ENCODE measurements at regions not wholly inside any gene's neighbourhood (a gene's known extent, or its start where the extent isn't known, plus 50 kb on each side); places are given as distances from the start of the nearest gene placed in this dataset.
"Not testable (repeated sequence)": the region's sequence is repeated elsewhere in the genome, so short reads cannot be mapped to it uniquely, and the experiment has no call there.

- DNase-seq, result no peak
These were observed 372.7 kb downstream of the EDEM1 start for GRCh38 chr3:5560199-5560598.

GRCh38 chr3:5563537-5564277 is 376.2 kb downstream of the EDEM1 start:
- no peak for DNase-seq

GRCh38 chr3:5564278-5564666 is 376.8 kb downstream of the EDEM1 start:
- no peak for DNase-seq

DNA sequence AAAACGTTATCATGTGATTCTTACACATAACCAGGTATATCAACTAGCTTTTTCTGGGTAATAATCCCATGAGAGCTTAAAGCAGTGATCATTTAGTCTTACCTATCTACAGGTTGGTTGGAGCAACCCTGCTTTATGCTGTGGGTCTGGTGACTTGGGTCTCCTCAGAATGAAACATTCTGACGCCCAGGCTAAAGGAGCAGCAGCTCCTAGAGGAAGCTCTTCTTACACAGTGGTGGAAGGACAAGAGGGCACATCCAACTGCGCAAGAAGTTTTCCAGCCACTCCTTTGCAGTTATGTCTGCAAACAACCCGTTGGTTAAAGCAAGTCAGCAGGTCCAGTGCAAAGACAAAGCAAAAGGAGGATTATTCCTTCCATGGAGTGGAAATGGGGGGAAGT is 377.5 kb downstream of the EDEM1 start:
- peak in 1 of 3 donors; percentile 20 for DNase-seq

- DNase-seq, result no peak
These were observed 379.6 kb downstream of the EDEM1 start for GRCh38 chr3:5567113-5567512.

DNA sequence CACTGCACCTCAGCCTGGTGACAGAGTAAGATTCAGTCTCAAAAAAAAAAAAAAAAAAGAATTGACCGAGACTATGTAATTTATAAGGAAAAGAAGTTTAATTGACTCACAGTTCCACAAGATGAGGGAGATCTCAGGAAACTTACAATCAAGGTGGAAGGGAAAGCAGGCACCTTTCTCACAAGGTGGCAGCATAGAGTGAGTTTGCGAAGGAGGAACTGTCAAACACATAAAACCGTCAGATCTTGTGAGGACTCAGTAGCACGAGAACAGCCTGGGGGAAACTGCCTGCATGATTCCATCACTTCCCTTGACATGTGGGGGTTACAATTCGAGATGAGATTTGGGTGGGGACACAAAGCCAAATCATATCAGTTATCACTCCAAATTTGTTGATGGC is 380.9 kb downstream of the EDEM1 start:
- no peak for DNase-seq

DNA sequence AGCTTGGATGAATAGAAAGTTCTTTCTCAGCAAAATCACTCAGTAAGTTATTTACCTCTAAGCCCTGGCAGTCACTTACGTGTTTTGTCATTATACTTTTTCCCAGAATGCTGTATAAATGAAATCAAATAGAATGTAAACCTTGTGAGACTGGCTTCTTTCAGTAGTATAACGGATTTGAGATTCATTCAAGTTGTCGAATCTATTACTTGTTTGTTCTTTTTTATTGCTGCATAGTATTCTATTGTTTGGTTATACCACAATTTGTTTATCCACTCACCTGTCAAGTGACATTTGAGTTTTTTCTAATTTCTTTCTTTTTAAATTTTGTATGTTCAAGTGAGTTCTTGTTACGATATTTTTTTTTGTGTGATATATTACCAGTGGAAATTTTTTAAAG is 381.6 kb downstream of the EDEM1 start:
- no peak for DNase-seq

DNA sequence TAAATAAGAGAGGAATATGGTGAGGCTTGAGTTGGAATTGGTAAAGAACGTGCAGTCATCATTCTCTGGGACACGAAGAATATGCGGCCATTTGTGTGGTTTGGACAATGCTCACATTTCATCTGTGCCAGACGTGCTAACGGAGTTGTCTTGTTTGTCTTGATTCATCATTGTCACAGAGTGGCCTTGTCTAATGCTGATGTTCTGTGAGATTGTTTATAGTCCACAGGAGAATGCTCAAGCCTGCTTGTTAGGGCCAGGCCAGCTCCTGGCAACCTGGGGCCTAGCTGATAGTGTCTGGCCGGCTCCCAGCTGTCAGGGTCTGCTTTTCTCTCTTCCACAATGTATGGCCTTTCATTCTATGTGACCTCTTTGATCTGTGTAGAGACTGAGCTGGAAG is 384.7 kb downstream of the EDEM1 start:
- DNase-seq, result no peak

- DNase-seq, result no peak
These were observed 388.9 kb downstream of the EDEM1 start for GRCh38 chr3:5576277-5577011.

GRCh38 chr3:5579139-5579602 is 391.7 kb downstream of the EDEM1 start:
- peak; percentile 67 to 83 (median 71) for DNase-seq

DNA sequence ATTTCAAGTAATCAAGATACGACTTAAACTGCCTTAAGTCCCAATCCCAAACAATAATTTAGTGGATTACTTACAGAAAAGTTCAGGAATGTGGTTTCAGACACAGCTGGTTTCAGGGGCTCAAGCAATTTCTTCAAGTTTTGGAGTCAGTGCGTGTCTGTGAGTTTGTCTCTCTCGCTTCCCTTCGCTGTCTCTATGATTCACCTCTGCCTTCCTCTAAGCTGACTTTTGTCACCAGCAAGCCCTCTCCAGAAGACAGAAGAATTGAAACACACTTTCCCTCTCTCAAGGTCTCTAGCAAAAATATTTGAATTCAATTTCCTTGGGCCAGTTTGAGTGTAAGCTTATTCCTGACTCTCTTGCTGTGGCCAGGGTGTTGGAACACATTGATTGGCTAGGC is 392.4 kb downstream of the EDEM1 start:
- DNase-seq, result peak; percentile 53 to 60 (median 59)

GRCh38 chr3:5580826-5581225 is 393.3 kb downstream of the EDEM1 start:
- peak in 1 of 3 donors; percentile 13 for DNase-seq

- DNase-seq, result no peak
These were observed 394.2 kb downstream of the EDEM1 start for GRCh38 chr3:5581743-5582142.

DNA sequence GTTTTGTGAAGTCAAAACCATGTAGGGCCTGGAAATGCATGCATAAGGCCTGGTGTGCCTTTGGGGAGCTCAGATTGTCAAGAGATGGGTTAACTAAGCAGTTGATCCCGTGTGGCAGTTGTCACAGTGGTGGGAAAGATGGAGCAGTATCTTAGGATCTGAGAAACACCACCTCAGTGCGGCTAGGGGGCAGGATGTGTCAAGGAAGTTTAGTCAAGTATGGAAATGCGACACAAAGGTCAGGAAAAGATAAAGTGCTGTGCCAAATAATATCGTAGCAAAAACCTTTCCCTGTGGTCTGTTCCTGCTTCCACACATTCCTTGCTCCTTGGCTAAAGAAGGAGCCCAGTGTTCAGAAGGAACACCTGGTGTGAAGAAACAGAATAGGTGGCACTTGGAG is 396.4 kb downstream of the EDEM1 start:
- no peak for DNase-seq

GRCh38 chr3:5585085-5585484 is 397.6 kb downstream of the EDEM1 start:
- DNase-seq, result no peak

GRCh38 chr3:5606884-5607472 is 419.5 kb downstream of the EDEM1 start:
- no peak for DNase-seq

DNA sequence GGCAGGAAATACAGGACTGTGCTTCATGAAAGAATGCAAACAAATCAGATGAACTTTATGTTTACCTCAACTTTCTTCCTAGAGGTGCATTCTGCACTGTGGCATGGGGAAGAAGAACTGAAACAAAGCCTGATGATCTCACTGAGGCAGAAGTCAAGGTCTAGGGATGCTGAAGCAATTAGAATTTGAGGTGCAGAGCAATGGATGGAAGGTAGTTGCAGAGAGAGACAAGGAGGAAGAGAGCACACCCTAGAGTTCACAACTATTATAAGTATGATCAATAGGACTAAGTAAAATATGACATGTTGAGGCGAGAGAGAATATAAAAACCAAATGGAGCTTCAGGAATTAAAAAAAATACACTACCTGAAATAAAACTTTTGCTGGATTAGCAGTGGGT is 420.1 kb downstream of the EDEM1 start:
- DNase-seq, result no peak

- not testable (repeated sequence) for DNase-seq
These were observed 421.5 kb downstream of the EDEM1 start for GRCh38 chr3:5608971-5609370.

DNA sequence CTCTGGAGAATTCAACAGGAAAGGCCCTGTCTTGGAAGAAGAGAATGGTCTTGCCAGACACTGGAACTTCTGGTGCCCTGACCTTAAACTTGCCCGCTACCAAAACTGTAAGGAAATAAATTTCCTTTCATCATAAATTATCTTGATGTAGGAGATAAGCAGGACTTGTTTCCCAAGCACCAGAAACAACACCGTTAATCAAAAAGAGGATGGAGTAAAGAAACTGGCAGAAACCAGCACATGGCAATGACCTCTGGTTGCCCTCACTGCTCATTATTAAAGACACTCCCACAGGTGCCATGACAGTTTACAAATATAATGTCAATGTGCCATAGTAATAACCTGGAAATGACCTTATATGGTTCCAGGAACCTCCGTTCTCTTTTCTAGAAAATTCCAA is 426.1 kb downstream of the EDEM1 start:
- DNase-seq, result no peak

DNA sequence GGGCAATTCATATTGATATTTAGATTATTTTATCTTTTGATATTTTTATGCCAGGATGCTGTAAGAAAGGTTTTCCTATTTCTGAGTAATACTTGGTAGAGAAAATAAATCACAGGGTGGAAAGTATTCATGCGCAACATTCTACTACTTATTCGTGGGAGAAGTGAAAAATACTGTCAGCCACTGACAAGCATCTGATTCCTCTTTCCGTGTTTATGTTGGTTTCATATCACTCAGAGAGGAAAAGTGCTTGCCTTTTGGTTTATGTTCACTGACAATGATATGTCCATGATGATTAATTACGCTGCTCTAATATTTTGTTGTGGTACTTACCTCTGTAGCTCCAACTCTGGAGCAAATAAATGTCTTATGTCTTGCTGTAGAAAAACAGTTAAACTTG is 429.4 kb downstream of the EDEM1 start:
- peak in 2 of 3 donors; percentile 20 to 29 for DNase-seq

DNA sequence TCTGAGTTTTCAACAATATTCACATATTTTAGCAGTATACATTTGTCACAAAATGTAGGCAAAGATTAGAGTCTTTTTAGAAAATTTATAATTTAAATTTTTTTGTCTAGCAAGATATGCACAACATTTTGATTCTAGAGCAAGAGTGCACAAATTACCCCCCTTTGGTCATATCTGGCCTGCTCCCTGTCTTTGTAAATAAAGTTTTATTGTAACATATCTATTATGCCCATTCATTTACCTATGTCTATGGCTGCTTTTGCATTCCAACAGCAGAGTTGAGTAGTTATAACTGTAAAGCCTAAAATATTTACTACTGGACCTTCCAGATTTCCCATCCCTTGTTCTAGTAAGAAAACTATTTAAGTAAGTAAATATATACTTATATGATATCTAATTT is 430.7 kb downstream of the EDEM1 start:
- DNase-seq, result no peak

DNA sequence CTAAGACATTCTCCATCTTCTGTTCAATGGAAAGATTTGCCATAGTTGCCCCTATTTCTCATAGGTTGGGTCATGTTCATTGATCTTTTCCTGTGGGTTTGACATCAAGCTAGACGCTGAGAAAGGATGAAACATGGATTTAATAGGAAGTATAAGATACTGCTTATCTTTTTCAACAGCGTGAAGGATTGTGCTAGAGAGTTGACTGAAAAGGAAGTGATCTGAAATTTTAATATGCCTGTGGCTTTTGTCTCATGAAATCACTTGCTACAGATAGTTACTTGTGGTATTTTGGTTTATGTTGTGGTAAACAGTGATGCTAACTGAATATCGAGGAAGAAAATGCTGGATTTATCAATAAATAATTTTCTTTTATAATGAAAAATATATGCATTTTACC is 442.9 kb downstream of the EDEM1 start:
- DNase-seq, result no peak

GRCh38 chr3:5633960-5634359 is 446.5 kb downstream of the EDEM1 start:
- DNase-seq, result no peak

GRCh38 chr3:5634411-5634810 is 446.9 kb downstream of the EDEM1 start:
- no peak for DNase-seq
